ENCODE measurements at regions not wholly inside any gene's neighbourhood (a gene's known extent, or its start where the extent isn't known, plus 50 kb on each side); places are given as distances from the start of the nearest gene placed in this dataset.

DNA sequence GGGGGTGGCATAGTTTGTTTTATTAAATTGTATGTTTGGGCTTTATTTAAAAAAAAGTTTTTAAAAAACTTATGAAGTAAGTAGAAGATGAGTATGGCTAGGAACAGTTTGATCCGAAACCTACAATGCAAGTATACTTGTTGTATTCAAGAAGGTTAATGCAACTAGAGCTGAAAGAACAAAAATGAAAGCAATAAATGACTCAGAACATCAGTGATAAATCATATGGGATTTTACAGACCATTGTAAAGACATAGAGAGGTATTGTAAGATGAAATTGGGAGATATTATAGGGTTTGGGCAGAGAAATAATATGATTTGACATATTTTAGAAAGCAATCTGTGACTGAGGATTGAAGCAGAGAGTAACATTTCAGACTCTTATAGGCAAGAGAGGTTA lies 1135.3 kb downstream of the SLITRK5 start:
- TF ChIP-seq, protein P1, sequence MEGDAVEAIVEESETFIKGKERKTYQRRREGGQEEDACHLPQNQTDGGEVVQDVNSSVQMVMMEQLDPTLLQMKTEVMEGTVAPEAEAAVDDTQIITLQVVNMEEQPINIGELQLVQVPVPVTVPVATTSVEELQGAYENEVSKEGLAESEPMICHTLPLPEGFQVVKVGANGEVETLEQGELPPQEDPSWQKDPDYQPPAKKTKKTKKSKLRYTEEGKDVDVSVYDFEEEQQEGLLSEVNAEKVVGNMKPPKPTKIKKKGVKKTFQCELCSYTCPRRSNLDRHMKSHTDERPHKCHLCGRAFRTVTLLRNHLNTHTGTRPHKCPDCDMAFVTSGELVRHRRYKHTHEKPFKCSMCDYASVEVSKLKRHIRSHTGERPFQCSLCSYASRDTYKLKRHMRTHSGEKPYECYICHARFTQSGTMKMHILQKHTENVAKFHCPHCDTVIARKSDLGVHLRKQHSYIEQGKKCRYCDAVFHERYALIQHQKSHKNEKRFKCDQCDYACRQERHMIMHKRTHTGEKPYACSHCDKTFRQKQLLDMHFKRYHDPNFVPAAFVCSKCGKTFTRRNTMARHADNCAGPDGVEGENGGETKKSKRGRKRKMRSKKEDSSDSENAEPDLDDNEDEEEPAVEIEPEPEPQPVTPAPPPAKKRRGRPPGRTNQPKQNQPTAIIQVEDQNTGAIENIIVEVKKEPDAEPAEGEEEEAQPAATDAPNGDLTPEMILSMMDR (IDR thresholded peaks at IDR 0.05; ENCODE audit: poor library complexity): no peak
- no peak for TF ChIP-seq EZH2 (IDR thresholded peaks at IDR 0.05; ENCODE audit: borderline replicate concordance)
- no peak for TF ChIP-seq EZH2phosphoT487 (IDR thresholded peaks at IDR 0.05; ENCODE audit: low read depth, severe bottlenecking, unreplicated experiment)
